ENCODE measurements at regions not wholly inside any gene's neighbourhood (a gene's known extent, or its start where the extent isn't known, plus 50 kb on each side); places are given as distances from the start of the nearest gene placed in this dataset.

- H3K4me3 ChIP-seq: no peak overlapping the region
- H3K9me3 ChIP-seq: no peaks in the 10 kb centered on the region
- DNase-seq (ENCODE audit: low spot score in 2 of 2): no peak
- TF ChIP-seq, protein P1, sequence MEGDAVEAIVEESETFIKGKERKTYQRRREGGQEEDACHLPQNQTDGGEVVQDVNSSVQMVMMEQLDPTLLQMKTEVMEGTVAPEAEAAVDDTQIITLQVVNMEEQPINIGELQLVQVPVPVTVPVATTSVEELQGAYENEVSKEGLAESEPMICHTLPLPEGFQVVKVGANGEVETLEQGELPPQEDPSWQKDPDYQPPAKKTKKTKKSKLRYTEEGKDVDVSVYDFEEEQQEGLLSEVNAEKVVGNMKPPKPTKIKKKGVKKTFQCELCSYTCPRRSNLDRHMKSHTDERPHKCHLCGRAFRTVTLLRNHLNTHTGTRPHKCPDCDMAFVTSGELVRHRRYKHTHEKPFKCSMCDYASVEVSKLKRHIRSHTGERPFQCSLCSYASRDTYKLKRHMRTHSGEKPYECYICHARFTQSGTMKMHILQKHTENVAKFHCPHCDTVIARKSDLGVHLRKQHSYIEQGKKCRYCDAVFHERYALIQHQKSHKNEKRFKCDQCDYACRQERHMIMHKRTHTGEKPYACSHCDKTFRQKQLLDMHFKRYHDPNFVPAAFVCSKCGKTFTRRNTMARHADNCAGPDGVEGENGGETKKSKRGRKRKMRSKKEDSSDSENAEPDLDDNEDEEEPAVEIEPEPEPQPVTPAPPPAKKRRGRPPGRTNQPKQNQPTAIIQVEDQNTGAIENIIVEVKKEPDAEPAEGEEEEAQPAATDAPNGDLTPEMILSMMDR (IDR thresholded peaks at IDR 0.05): no peak
- TF ChIP-seq POLR2AphosphoS5 (IDR thresholded peaks at IDR 0.05): no peak
- TF ChIP-seq POLR2A (IDR thresholded peaks at IDR 0.05): no peak
- no peaks in the 10 kb centered on the region for H3K4me1 ChIP-seq
- H3K27ac ChIP-seq: no peak overlapping the region
- H3K27me3 ChIP-seq: no peaks in the 10 kb centered on the region
- intact Hi-C loops (cut with DNase I; ENCODE audit: low total_unique reads): no loop called here
- no peaks in the 10 kb centered on the region for H3K36me3 ChIP-seq
These were observed 296.0 kb upstream of the MDFIC2 start for GRCh38 chr3:70608434-70608833.

DNA sequence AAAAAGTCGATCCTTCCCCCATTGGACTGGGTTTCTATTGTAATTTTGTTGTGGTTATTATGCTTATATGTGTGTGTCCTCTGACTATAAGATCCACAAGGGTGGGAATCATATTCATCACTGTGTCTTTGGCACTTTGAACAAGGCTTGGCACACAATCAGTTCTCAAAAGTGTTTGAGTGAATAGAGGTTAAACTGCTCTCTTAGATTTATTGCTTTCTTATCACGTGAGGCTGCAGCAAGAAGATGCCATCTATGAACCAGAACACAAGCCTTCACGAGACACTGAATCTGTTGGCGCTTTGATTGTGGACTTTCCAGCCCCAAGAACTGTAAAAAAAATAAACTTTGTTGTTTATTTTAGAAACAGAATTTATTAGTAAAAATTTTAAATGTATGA lies 295.0 kb upstream of the MDFIC2 start:
- H3K27me3 ChIP-seq: no peaks in the 10 kb centered on the region
- H3K4me3 ChIP-seq: no peak overlapping the region
- no peaks in the 10 kb centered on the region for H3K4me1 ChIP-seq
- TF ChIP-seq, protein P1 (IDR thresholded peaks at IDR 0.05): no peak
- TF ChIP-seq POLR2A (IDR thresholded peaks at IDR 0.05) (no peak), POLR2AphosphoS5 (IDR thresholded peaks at IDR 0.05) (no peak)
- no peak for DNase-seq (ENCODE audit: low spot score in 2 of 2)
- H3K36me3 ChIP-seq: no peaks in the 10 kb centered on the region
- no peak overlapping the region for H3K27ac ChIP-seq
- H3K9me3 ChIP-seq: no peaks in the 10 kb centered on the region
- intact Hi-C loops (cut with DNase I; ENCODE audit: low total_unique reads): no loop called here

DNA sequence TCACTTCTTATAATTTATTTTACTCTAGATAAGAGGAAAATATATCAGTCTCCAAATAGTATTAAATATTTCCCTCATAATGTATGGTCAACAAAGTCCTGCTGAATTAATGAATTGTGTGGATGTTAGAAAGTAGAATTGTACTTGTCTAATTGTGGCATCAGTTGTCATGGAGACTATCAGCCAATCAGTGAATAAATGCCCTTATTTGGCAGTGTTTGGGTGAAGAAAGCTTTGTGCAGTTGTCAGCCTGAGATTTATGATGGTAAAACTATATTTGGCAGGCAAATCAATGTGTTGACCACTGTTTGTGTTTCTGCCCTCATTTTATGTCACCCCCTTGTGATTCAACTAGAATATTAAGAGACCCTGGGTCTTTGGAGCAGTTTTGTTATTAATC lies 293.6 kb upstream of the MDFIC2 start:
- Histone ChIP-seq H3K4me3 (no peak overlapping the region), H3K9me3 (no peaks in the 10 kb centered on the region), H3K27ac (no peak overlapping the region), H3K4me1 (no peaks in the 10 kb centered on the region), H3K36me3 (no peaks in the 10 kb centered on the region), H3K27me3 (no peaks in the 10 kb centered on the region)
- DNase-seq (ENCODE audit: low spot score in 2 of 2): no peak
- intact Hi-C loops (cut with DNase I; ENCODE audit: low total_unique reads): no loop called here
- no peak for TF ChIP-seq POLR2A (IDR thresholded peaks at IDR 0.05)
- TF ChIP-seq, protein P1 (IDR thresholded peaks at IDR 0.05): no peak
- TF ChIP-seq POLR2AphosphoS5 (IDR thresholded peaks at IDR 0.05): no peak

- intact Hi-C loops (cut with DNase I; ENCODE audit: low total_unique reads): no loop called here
- no peak for DNase-seq (ENCODE audit: low spot score in 2 of 2)
- Histone ChIP-seq H3K36me3 (no peaks in the 10 kb centered on the region), H3K9me3 (no peaks in the 10 kb centered on the region), H3K4me3 (no peak overlapping the region), H3K27me3 (no peaks in the 10 kb centered on the region), H3K4me1 (no peaks in the 10 kb centered on the region), H3K27ac (no peak overlapping the region)
- no peak for TF ChIP-seq POLR2AphosphoS5 (IDR thresholded peaks at IDR 0.05)
- TF ChIP-seq POLR2A (IDR thresholded peaks at IDR 0.05): no peak
- TF ChIP-seq, protein P1 (IDR thresholded peaks at IDR 0.05): no peak
These were observed 290.7 kb upstream of the MDFIC2 start for GRCh38 chr3:70603103-70603502.

- no peaks in the 10 kb centered on the region for H3K9me3 ChIP-seq
- no peak overlapping the region for H3K4me3 ChIP-seq
- H3K27ac ChIP-seq: no peak overlapping the region
- no peaks in the 10 kb centered on the region for H3K27me3 ChIP-seq
- intact Hi-C loops (cut with DNase I; ENCODE audit: low total_unique reads): no loop called here
- H3K4me1 ChIP-seq: no peaks in the 10 kb centered on the region
- no peak for DNase-seq (ENCODE audit: low spot score in 2 of 2)
- no peak for TF ChIP-seq POLR2A (IDR thresholded peaks at IDR 0.05)
- TF ChIP-seq POLR2AphosphoS5 (IDR thresholded peaks at IDR 0.05): no peak
- TF ChIP-seq, protein P1 (IDR thresholded peaks at IDR 0.05): no peak
- H3K36me3 ChIP-seq: no peaks in the 10 kb centered on the region
These were observed 284.9 kb upstream of the MDFIC2 start for GRCh38 chr3:70597312-70597711.
